AG20443 (cell line): ENCODE measurements at regions not wholly inside any gene's neighbourhood (a gene's known extent, or its start where the extent isn't known, plus 50 kb on each side); places are given as distances from the start of the nearest gene placed in this dataset.
"Not testable (repeated sequence)": the region's sequence is repeated elsewhere in the genome, so short reads cannot be mapped to it uniquely, and the experiment has no call there.

ENCODE experiments used
- DNase-seq: peaks from one replicate; pipeline ENCODE4 v3.0.0; 2012; ENCODE audit warnings: low spot score, mixed read lengths

GRCh38 chr13:80823472-80823871 is 482.5 kb upstream of the SPRY2 start:
- no peak for DNase-seq

- DNase-seq = no peak
These were observed 480.5 kb upstream of the SPRY2 start for GRCh38 chr13:80821466-80821865.

GRCh38 chr13:80817979-80818378 is 477.1 kb upstream of the SPRY2 start:
- no peak for DNase-seq

GRCh38 chr13:80814541-80814940 is 473.6 kb upstream of the SPRY2 start:
- no peak for DNase-seq

- not testable (repeated sequence) for DNase-seq
These were observed 469.4 kb upstream of the SPRY2 start for GRCh38 chr13:80810294-80810693.

DNA sequence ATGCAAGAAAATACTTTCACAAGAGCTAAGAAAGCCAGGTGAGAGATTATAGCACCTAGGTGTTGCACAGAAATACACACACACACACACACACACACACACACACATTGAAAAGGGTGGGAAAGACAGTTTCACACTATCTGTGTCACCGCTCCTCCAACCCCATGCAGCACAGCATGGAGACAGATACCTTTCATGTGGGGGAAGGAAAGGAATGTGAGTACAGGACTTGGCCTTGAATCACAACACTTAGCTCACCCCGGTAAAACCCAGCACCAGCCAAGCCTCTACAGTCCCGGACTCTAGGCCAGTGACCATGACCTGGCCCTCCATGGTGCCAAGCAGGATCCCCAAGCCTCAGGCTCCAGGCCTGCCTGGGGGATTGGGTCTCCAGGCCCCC is 462.0 kb upstream of the SPRY2 start:
- DNase-seq = no peak

DNA sequence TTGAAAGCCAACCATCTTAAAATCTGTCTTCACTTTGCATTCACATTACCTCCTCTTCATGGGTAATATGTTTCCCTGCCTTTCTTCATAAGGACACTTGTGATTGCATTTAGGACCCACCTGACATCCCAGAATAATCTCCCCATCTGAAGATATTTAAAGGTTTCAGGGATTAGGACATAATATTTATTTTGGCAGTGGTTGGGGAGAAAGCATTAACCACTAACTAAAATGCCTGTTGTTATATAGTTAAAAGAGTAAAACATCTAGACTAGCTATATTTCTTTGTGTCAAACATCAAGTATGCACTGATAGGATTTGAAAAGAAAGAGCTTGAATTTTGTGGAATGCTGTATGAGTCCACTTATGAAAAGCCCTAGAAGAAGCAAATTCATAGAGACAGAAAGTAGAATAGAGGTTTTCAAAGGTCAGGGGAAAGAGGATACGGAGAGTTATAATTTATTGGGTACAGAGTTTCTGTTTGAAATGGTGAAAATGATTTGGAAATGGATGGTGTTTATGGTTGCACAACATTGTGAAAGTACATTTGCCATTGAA is 457.7 kb upstream of the SPRY2 start:
- no peak for DNase-seq

GRCh38 chr13:80787604-80788003 is 446.7 kb upstream of the SPRY2 start:
- no peak for DNase-seq

- DNase-seq = no peak
These were observed 443.1 kb upstream of the SPRY2 start for GRCh38 chr13:80783926-80784565.

DNA sequence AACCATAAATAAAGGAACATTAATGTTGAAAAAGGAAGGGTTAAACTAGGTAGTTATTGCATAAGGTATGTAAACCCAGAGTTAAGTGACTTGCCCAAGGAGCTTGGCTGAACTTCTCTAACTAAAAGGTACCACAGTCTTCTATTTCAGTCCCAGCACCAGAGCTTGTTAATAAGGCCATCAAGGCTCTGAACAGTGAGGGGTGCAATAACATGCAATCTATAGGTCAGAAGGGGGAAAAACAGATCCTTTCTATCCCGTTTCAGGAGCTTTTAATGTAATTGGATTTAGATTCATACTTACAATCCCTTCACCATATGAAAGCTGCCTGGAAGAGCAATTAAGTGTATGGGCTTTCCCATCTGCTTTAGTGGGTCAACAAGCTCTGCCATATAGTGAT is 441.5 kb upstream of the SPRY2 start:
- no peak for DNase-seq

GRCh38 chr13:80778297-80778696 is 437.4 kb upstream of the SPRY2 start:
- DNase-seq = no peak

DNA sequence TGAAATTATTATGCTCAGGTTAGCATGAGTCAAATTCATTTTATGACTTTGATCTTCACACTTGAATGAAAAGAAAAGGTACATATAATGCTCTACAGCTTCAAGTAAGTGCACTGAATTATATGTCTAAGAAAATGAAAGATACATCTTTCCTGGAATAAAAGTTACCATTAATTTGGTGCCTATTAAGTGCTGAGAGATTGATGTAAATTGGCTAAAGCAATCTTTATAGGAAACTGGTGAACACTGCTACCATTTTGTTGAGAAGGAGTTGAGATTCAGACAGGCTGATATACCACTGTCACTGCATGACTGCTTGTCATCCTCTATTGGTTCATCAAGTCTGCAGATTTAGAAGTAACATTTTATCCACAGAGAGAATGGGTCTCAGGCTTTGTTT is 416.8 kb upstream of the SPRY2 start:
- DNase-seq = no peak

- DNase-seq = no peak
These were observed 415.0 kb upstream of the SPRY2 start for GRCh38 chr13:80755910-80756309.

DNA sequence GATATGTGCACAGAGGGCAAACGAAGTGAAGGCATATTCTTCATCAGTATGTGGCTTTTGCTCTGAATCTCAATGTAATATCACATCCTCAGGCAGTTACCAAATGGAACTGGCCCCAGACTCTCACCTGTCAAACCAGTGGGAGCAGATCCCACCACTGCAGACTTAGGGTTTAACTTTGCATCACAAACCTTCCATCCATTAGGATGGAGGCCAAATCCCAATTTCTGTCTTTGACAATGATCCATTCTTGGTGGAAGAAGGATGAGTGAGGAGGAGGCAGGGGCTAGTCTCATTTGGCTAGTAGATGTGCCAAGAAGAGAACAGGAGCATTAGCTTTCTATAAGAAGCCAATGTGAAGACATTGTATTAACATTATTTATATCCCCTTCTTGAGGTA is 413.5 kb upstream of the SPRY2 start:
- no peak for DNase-seq

DNA sequence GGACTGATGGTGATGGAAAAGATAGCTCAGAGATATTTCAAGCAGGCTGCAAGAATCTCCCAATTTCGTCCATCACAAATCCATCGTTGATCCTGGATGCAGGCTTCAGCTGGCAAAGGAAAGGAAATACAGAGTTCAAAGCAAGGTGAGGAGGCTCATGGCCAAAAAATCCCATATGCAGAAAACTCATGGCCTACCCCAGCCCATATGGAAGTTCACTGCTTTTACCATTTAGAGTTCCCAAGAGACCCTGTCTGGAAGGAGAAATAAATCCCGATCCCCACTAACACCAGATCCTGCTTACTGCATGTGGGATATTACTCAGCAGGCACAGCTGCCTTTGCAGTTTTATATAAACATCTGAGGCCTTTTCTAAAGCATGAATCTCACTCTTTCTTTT is 412.9 kb upstream of the SPRY2 start:
- DNase-seq = no peak

- DNase-seq = no peak
These were observed 410.9 kb upstream of the SPRY2 start for GRCh38 chr13:80751854-80752253.

- no peak for DNase-seq
These were observed 403.4 kb upstream of the SPRY2 start for GRCh38 chr13:80744147-80744914.

DNA sequence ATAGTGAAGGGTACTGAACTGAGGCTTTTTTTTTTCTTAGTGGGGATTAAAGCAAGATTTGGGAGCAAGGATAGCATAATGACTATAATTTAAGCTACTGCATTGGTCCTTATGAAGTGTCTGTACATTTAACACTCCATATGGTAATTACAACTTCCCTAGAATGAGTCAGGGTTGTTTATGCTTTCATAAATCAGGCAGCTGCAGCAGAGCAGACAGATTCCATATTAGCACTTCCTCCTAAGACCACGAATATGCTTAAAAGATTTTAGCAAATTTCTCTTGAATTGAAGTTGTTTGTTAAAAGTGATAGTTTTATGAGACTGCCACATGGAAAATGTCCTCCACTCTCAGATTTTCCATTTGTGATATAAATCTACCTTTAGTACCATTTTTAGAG is 401.1 kb upstream of the SPRY2 start:
- DNase-seq = no peak

DNA sequence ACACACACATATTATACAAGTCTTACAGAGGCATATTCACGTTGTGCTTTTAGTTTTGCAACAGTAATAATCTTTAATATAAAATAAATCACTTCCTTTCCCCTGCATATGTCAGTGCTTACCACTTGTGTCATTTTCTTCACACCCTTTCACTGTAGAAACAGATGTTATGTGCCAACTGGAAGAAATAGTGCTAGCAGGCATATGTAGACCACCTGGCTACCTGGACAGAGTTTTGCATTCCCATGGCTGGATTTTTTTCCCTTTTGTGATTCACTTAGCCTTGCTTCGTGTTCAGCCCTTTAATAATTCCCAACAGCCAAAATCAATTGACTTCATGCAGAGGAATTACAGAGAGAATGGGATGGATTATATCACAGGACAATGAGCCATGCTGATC is 399.1 kb upstream of the SPRY2 start:
- DNase-seq = no peak

GRCh38 chr13:80737513-80737912 is 396.6 kb upstream of the SPRY2 start:
- DNase-seq = no peak

DNA sequence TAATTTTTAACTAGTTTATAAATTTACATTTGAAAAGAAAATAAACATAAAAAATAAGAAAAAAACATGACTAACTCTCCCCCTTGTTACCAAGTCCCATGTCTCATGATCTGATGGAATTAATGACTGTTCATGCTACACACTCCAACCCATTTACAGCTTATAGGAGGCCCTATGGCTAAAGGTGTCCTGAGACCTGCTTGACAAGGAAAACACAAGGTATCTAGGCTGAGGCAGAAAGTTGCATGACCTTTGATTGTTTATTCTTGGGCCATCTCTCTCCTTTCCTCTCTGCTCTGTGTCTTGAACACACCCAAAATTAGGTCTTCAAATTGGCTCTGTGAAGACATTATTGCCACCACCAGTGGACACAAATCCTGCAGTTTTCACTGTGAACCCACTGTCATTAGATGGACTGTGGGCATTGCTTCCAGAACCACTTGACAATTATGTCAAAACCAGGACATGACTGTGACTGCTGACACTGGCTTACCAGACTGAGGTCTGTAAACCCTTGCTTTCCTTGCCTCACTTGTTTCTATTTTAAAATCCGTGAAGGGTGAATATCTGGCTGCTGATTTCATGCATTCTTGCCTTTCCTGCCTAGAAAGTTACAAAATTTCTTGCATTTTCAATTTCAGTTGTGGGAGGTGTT is 386.5 kb upstream of the SPRY2 start:
- DNase-seq = no peak

GRCh38 chr13:80726868-80727267 is 385.9 kb upstream of the SPRY2 start:
- no peak for DNase-seq

GRCh38 chr13:80721689-80722088 is 380.8 kb upstream of the SPRY2 start:
- no peak for DNase-seq
